GM12878 (cell line): ENCODE measurements at regions not wholly inside any gene's neighbourhood (a gene's known extent, or its start where the extent isn't known, plus 50 kb on each side); places are given as distances from the start of the nearest gene placed in this dataset.

Experiments used
- ATAC-seq: fragments of 200-7000 bp; cut with Tn5 transposase; 3 replicates; pipeline ENCODE4 v1.9.1; 2020; ENCODE audit warnings: mild to moderate bottlenecking, moderate library complexity
- BruUV-seq: library from RNA; stranded (reverse); fragments of 400-500 nt; replicated peaks from 2 replicates; lab custom pipeline; 2021; lab: Mats Ljungman, UMichigan
- CTCF ChIA-PET: fragments of 300-600 bp; sonication (Branson Sonifier 250); formaldehyde crosslinking; extraction: SDS; loops from one replicate; lab custom pipeline; 2021; ENCODE audit warnings: inconsistent platforms; lab: Yijun Ruan, JAX
- POLR2A ChIA-PET: fragments of 350-600 bp; formaldehyde crosslinking; extraction: SDS; loops from one replicate; lab custom pipeline; 2021; ENCODE audit warnings: inconsistent platforms; lab: Charles Lee
- RAD21 ChIA-PET: fragments of 300-600 bp; sonication (Branson Sonifier 250); formaldehyde crosslinking; loops from one replicate; lab custom pipeline; 2023; ENCODE audit warnings: antibody characterized with exemption; ENCODE audit not compliant: unreplicated experiment; lab: Charles Lee
- SMC1A ChIA-PET: fragments of 300-600 bp; sonication (Branson Sonifier 250); formaldehyde crosslinking; loops from one replicate; lab custom pipeline; 2023; ENCODE audit not compliant: unreplicated experiment, uncharacterized antibody; lab: Charles Lee
- DNase-seq: peaks from one replicate; pipeline ENCODE4 v3.0.0-alpha.2; 2011; ENCODE audit warnings: low read depth, low spot score
- FAIRE-seq: peaks from 3 replicates; lab custom pipeline; 2011; peaks lifted over from hg19 to GRCh38; lab: Jason Lieb, UNC
- H2AFZ ChIP-seq: 2 replicates; pipeline ENCODE4 v1.6.0; 2011; ENCODE audit warnings: low read depth, low read length, control low read depth; ENCODE audit not compliant: control insufficient read depth
- H3K27ac ChIP-seq: 2 replicates; pipeline ENCODE4 v1.5.1; 2011; ENCODE audit warnings: control low read depth; ENCODE audit not compliant: control insufficient read depth, insufficient read depth
- H3K27me3 ChIP-seq, 2 experiments: replicated peaks in 1 of 2; 2 replicates each; pipeline versions ENCODE4 v1.6.0 to v1.6.1; 2011; ENCODE audit warnings: low read length in 1 of 2; ENCODE audit not compliant: control insufficient read depth in 2 of 2, insufficient read depth in 2 of 2
- H3K36me3 ChIP-seq, 2 experiments: 2 replicates each; pipeline ENCODE4 v1.5.1; 2011; ENCODE audit warnings: low read length in 1 of 2; ENCODE audit not compliant: control insufficient read depth in 2 of 2, insufficient read depth in 2 of 2
- H3K4me1 ChIP-seq: 2 replicates; pipeline ENCODE4 v1.6.1; 2011; ENCODE audit warnings: mild to moderate bottlenecking, low read length, moderate library complexity, mixed read lengths; ENCODE audit not compliant: control insufficient read depth, insufficient read depth
- H3K4me2 ChIP-seq: 2 replicates; pipeline ENCODE4 v1.6.0; 2011; ENCODE audit warnings: control low read depth; ENCODE audit not compliant: control insufficient read depth, insufficient read depth
- H3K4me3 ChIP-seq: fragments of 200-600 bp; sonication (generic); 2 replicates; pipeline ENCODE4 v1.5.1; 2016
- H3K79me2 ChIP-seq: 2 replicates; pipeline ENCODE4 v1.6.0; 2011; ENCODE audit warnings: low read length; ENCODE audit not compliant: control insufficient read depth, insufficient read depth
- H3K9ac ChIP-seq: 2 replicates; pipeline ENCODE4 v1.8.0; 2011; ENCODE audit warnings: low read length, control low read depth, mixed read lengths; ENCODE audit not compliant: control insufficient read depth, insufficient read depth
- H3K9me3 ChIP-seq: replicated peaks from 3 replicates; pipeline ENCODE4 v1.5.1; 2011; ENCODE audit warnings: mild to moderate bottlenecking, low read length; ENCODE audit not compliant: control insufficient read depth, insufficient read depth
- H4K20me1 ChIP-seq: 2 replicates; pipeline ENCODE4 v1.6.0; 2011; ENCODE audit not compliant: control insufficient read depth, insufficient read depth
- BHLHE40 ChIP-seq, 2 experiments: fragments of 450-650 bp in 1 of 2; IDR thresholded peaks; 2 replicates each; pipeline ENCODE4 v1.6.1; 2011 to 2017; ENCODE audit warnings: low read depth in 2 of 2, borderline replicate concordance in 1 of 2, improper control_type of control experiment in 1 of 2, low read length in 1 of 2, mild to moderate bottlenecking in 1 of 2
- CHD2 ChIP-seq: IDR thresholded peaks from 2 replicates; pipeline ENCODE4 v1.6.1; 2011; ENCODE audit warnings: low read depth, low read length, improper control_type of control experiment, borderline replicate concordance
- EED ChIP-seq: sonication (generic); IDR thresholded peaks from 2 replicates; pipeline ENCODE4 v1.6.1; 2016; ENCODE audit warnings: antibody characterized with exemption, low read depth
- IKZF1 ChIP-seq: fragments of 450-650 bp; conservative IDR thresholded peaks from 2 replicates; pipeline ENCODE4 v1.6.1; 2017; ENCODE audit warnings: antibody characterized with exemption, mild to moderate bottlenecking
- MXI1 ChIP-seq: fragments of 150-350 bp; IDR thresholded peaks from 2 replicates; pipeline ENCODE4 v1.6.1; 2011; ENCODE audit warnings: low read depth, mild to moderate bottlenecking, inconsistent platforms, low read length, improper control_type of control experiment
- WGBS: methylation state at CpG from one replicate; pipeline ENCODE4 v1.1.6; 2016; ENCODE audit warnings: low lambda C conversion rate; ENCODE audit not compliant: insufficient replicate concordance, insufficient coverage; ENCODE audit errors: missing lambda C conversion rate; 5-methylcytosine and 5-hydroxymethylcytosine counted together
- in situ Hi-C: fragments of 300-500 bp; cut with MboI; formaldehyde crosslinking; loops from 9 replicates; pipeline ENCODE4 v1.14.3; 2018; ENCODE audit warnings: mixed read lengths
- intact Hi-C: fragments of 100-400 bp; cut with micrococcal nuclease; formaldehyde crosslinking; loops from one replicate; pipeline ENCODE4 v1.14.2; 2022; ENCODE audit not compliant: unreplicated experiment
- TF ChIP-seq, protein P1 (sequence below): IDR thresholded peaks from 2 replicates; pipeline ENCODE4 v1.6.1; 2012; ENCODE audit warnings: low read depth, low read length, improper control_type of control experiment
- TF ChIP-seq, protein P2 (sequence below): fragments of 450-650 bp; IDR thresholded peaks from 2 replicates; pipeline ENCODE4 v1.6.1; 2017; ENCODE audit warnings: mild to moderate bottlenecking, moderate library complexity

- ATAC-seq (no peak), DNase-seq (no peak), FAIRE-seq (no peak)
- H3K9ac ChIP-seq: no peak overlapping the region
- no peaks in the 10 kb centered on the region; the same call in 2 of the 3 replicates for H3K9me3 ChIP-seq
- no peaks in the 10 kb centered on the region for H3K36me3 ChIP-seq
- no peaks in the 10 kb centered on the region for H3K79me2 ChIP-seq
- CTCF ChIA-PET: no interaction called here
- no peak for TF ChIP-seq EED
- TF ChIP-seq, protein P1, sequence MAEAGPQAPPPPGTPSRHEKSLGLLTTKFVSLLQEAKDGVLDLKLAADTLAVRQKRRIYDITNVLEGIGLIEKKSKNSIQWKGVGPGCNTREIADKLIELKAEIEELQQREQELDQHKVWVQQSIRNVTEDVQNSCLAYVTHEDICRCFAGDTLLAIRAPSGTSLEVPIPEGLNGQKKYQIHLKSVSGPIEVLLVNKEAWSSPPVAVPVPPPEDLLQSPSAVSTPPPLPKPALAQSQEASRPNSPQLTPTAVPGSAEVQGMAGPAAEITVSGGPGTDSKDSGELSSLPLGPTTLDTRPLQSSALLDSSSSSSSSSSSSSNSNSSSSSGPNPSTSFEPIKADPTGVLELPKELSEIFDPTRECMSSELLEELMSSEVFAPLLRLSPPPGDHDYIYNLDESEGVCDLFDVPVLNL: no peak
- TF ChIP-seq BHLHE40 (IDR thresholded peaks at IDR 0.05; ENCODE audit: borderline replicate concordance in 1 of 2, low read depth in 2 of 2, low read length in 1 of 2): no peak
- TF ChIP-seq CHD2: no peak
- no peak for TF ChIP-seq MXI1
- TF ChIP-seq, protein P2, sequence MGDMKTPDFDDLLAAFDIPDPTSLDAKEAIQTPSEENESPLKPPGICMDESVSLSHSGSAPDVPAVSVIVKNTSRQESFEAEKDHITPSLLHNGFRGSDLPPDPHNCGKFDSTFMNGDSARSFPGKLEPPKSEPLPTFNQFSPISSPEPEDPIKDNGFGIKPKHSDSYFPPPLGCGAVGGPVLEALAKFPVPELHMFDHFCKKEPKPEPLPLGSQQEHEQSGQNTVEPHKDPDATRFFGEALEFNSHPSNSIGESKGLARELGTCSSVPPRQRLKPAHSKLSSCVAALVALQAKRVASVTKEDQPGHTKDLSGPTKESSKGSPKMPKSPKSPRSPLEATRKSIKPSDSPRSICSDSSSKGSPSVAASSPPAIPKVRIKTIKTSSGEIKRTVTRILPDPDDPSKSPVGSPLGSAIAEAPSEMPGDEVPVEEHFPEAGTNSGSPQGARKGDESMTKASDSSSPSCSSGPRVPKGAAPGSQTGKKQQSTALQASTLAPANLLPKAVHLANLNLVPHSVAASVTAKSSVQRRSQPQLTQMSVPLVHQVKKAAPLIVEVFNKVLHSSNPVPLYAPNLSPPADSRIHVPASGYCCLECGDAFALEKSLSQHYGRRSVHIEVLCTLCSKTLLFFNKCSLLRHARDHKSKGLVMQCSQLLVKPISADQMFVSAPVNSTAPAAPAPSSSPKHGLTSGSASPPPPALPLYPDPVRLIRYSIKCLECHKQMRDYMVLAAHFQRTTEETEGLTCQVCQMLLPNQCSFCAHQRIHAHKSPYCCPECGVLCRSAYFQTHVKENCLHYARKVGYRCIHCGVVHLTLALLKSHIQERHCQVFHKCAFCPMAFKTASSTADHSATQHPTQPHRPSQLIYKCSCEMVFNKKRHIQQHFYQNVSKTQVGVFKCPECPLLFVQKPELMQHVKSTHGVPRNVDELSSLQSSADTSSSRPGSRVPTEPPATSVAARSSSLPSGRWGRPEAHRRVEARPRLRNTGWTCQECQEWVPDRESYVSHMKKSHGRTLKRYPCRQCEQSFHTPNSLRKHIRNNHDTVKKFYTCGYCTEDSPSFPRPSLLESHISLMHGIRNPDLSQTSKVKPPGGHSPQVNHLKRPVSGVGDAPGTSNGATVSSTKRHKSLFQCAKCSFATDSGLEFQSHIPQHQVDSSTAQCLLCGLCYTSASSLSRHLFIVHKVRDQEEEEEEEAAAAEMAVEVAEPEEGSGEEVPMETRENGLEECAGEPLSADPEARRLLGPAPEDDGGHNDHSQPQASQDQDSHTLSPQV: no peak
- no peak for TF ChIP-seq IKZF1
- no TSS peak for BruUV-seq
- no peak overlapping the region for H2AFZ ChIP-seq
- SMC1A ChIA-PET: interaction anchor here (0.6 kb wide), 1 partner anchor 21 kb away, joined by 3 read pairs; no protein-coding TSS in a partner anchor
- intact Hi-C loops: no loop called here
- POLR2A ChIA-PET: no interaction called here
- RAD21 ChIA-PET: no interaction called here
- peaks cover 0 to 4% of the 10 kb centered on the region in 2 experiments; a peak in 3 of 4 replicates for H3K27me3 ChIP-seq
- H3K27ac ChIP-seq: no peak overlapping the region
- no peaks in the 10 kb centered on the region for H3K4me1 ChIP-seq
- H3K4me2 ChIP-seq: no peak overlapping the region
- WGBS: 43% methylated on average over 1 of the region's 1 CpG
- in situ Hi-C loops: no loop called here
- no peaks in the 10 kb centered on the region for H4K20me1 ChIP-seq
- no peak overlapping the region for H3K4me3 ChIP-seq
These were observed 128.2 kb downstream of the SNX19 start for GRCh38 chr11:130787973-130788570.
